Ishikawa (cell line): ENCODE measurements at regions not wholly inside any gene's neighbourhood (a gene's known extent, or its start where the extent isn't known, plus 50 kb on each side); places are given as distances from the start of the nearest gene placed in this dataset.
A peak's percentile ranks its signal among the peaks of the same experiment; 100 is the strongest.

ENCODE experiments used
- CEBPB ChIP-seq: IDR thresholded peaks from 2 replicates; pipeline ENCODE4 v1.6.1; 2012
- CREB1 ChIP-seq: IDR thresholded peaks from 2 replicates; pipeline ENCODE4 v1.6.1; 2012; ENCODE audit warnings: low read depth
- EGR1 ChIP-seq: IDR thresholded peaks from 2 replicates; pipeline ENCODE4 v1.6.1; 2012
- EP300 ChIP-seq: IDR thresholded peaks from 2 replicates; pipeline ENCODE4 v1.6.1; 2012; ENCODE audit warnings: borderline replicate concordance
- FOXM1 ChIP-seq: IDR thresholded peaks from 2 replicates; pipeline ENCODE4 v1.6.1; 2012; ENCODE audit warnings: low read depth, borderline replicate concordance
- MAX ChIP-seq: IDR thresholded peaks from 2 replicates; pipeline ENCODE4 v1.6.1; 2012
- NFIC ChIP-seq: IDR thresholded peaks from 2 replicates; pipeline ENCODE4 v1.6.1; 2012
- RAD21 ChIP-seq: IDR thresholded peaks from 2 replicates; pipeline ENCODE4 v1.6.1; 2012; ENCODE audit warnings: low read depth
- REST ChIP-seq: IDR thresholded peaks from 2 replicates; pipeline ENCODE4 v1.6.1; 2012; ENCODE audit warnings: low read depth, mild to moderate bottlenecking
- TAF1 ChIP-seq: IDR thresholded peaks from 2 replicates; pipeline ENCODE4 v1.6.1; 2012; ENCODE audit warnings: low read depth, mild to moderate bottlenecking
- TCF12 ChIP-seq: IDR thresholded peaks from 2 replicates; pipeline ENCODE4 v1.6.1; 2012; ENCODE audit warnings: low read depth
- TEAD4 ChIP-seq: IDR thresholded peaks from 2 replicates; pipeline ENCODE4 v1.6.1; 2012
- USF1 ChIP-seq: IDR thresholded peaks from 2 replicates; pipeline ENCODE4 v1.6.1; 2012
- YY1 ChIP-seq: IDR thresholded peaks from 2 replicates; pipeline ENCODE4 v1.6.1; 2012; ENCODE audit warnings: low read depth
- ZBTB7A ChIP-seq: IDR thresholded peaks from 2 replicates; pipeline ENCODE4 v1.6.1; 2012; ENCODE audit warnings: low read depth

- peak; percentile 35; the same call in 1 of the 2 replicates for TF ChIP-seq USF1
- no peak for TF ChIP-seq FOXM1
These were observed 441.0 kb downstream of the CDK5RAP2 start for GRCh38 chr9:120138955-120139354.

- TF ChIP-seq RAD21: no peak
- TF ChIP-seq TCF12: no peak
- TF ChIP-seq FOXM1: no peak
- TF ChIP-seq NFIC: no peak
- TF ChIP-seq CREB1: no peak
- TF ChIP-seq TAF1: no peak
- no peak for TF ChIP-seq YY1
- no peak for TF ChIP-seq USF1
- no peak for TF ChIP-seq EGR1
- no peak for TF ChIP-seq MAX
- TF ChIP-seq TEAD4: no peak
- TF ChIP-seq EP300: no peak
- no peak for TF ChIP-seq REST
- no peak for TF ChIP-seq CEBPB
- no peak for TF ChIP-seq ZBTB7A
These were observed 442.7 kb downstream of the CDK5RAP2 start for GRCh38 chr9:120137186-120137840.

GRCh38 chr9:120136696-120137095 is 443.3 kb downstream of the CDK5RAP2 start:
- TF ChIP-seq TAF1 (no peak), ZBTB7A (no peak), REST (no peak), MAX (no peak), USF1 (no peak), RAD21 (no peak), NFIC (no peak), YY1 (no peak), CREB1 (no peak), TEAD4 (no peak), EP300 (no peak), TCF12 (no peak), FOXM1 (no peak), CEBPB (no peak), EGR1 (no peak)

GRCh38 chr9:120117081-120117480 is 462.9 kb downstream of the CDK5RAP2 start:
- no peak for TF ChIP-seq FOXM1

GRCh38 chr9:120110520-120110919 is 469.4 kb downstream of the CDK5RAP2 start:
- TF ChIP-seq NFIC: no peak

- TF ChIP-seq USF1: no peak
- TF ChIP-seq RAD21: no peak
- TF ChIP-seq EP300: no peak
- no peak for TF ChIP-seq YY1
- TF ChIP-seq TAF1: no peak
- no peak for TF ChIP-seq EGR1
- TF ChIP-seq REST: no peak
- TF ChIP-seq ZBTB7A: no peak
- TF ChIP-seq NFIC: no peak
- TF ChIP-seq CREB1: no peak
- TF ChIP-seq TEAD4: no peak
- TF ChIP-seq FOXM1: no peak
- TF ChIP-seq TCF12: no peak
- no peak for TF ChIP-seq MAX
- no peak for TF ChIP-seq CEBPB
These were observed 470.7 kb downstream of the CDK5RAP2 start for GRCh38 chr9:120109242-120109641.
